Panc1 (cell line): ENCODE measurements at regions not wholly inside any gene's neighbourhood (a gene's known extent, or its start where the extent isn't known, plus 50 kb on each side); places are given as distances from the start of the nearest gene placed in this dataset.

Experiments used
- POLR2AphosphoS5 ChIP-seq: IDR thresholded peaks from 2 replicates; pipeline ENCODE4 v1.6.1; 2012; ENCODE audit warnings: mild to moderate bottlenecking, low read depth, low read length, moderate library complexity
- TCF7L2 ChIP-seq: IDR thresholded peaks from 2 replicates; pipeline ENCODE4 v1.6.1; 2011; ENCODE audit warnings: mild to moderate bottlenecking, low read depth, low read length, inconsistent platforms
- TF ChIP-seq, protein P1 (sequence below): fragments of 450-650 bp; IDR thresholded peaks from 2 replicates; pipeline ENCODE4 v1.5.1; 2017; ENCODE audit warnings: mild to moderate bottlenecking
- TF ChIP-seq, protein P2 (sequence below), 2 experiments: IDR thresholded peaks; 2 replicates each; pipeline ENCODE4 v1.6.1; 2011 to 2012; ENCODE audit warnings: low read depth in 2 of 2, control low read depth in 1 of 2, low read length in 1 of 2, mild to moderate bottlenecking in 1 of 2, moderate library complexity in 1 of 2; ENCODE audit not compliant: insufficient read depth in 1 of 2

DNA sequence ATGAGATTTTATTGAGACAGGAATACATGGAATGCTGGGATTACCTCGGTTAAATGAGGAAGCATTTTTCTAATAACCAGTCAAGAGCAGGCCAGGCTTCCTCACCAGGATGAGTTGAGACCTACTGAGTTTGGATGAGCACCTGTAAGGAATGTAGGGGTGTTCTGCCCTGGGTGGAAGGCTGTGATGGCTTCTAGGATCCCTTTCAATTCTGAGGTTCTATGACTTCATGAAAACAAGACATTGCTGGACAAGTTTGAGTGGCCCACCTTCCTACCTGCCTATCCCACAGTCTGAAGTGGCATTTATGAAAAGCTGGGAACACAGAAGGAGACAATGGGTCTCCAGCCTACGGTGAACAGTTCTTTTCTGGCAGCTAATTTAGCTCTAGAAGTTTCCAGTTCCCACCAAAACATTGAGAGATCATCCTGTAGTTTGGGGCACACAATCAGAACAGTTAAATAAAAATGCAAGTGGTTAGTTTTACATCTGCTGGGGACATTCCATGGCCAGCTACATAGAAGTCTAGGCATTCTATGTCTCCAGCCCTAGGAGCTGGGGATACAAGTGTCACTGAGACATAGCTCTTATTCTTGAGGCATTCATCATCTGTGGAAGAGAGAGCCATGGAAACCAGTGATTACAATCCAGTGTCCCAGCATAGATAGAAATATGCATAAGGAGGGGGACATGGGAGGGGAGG, 51.3 kb upstream of the TSPAN2 start:
- TF ChIP-seq, protein P1, sequence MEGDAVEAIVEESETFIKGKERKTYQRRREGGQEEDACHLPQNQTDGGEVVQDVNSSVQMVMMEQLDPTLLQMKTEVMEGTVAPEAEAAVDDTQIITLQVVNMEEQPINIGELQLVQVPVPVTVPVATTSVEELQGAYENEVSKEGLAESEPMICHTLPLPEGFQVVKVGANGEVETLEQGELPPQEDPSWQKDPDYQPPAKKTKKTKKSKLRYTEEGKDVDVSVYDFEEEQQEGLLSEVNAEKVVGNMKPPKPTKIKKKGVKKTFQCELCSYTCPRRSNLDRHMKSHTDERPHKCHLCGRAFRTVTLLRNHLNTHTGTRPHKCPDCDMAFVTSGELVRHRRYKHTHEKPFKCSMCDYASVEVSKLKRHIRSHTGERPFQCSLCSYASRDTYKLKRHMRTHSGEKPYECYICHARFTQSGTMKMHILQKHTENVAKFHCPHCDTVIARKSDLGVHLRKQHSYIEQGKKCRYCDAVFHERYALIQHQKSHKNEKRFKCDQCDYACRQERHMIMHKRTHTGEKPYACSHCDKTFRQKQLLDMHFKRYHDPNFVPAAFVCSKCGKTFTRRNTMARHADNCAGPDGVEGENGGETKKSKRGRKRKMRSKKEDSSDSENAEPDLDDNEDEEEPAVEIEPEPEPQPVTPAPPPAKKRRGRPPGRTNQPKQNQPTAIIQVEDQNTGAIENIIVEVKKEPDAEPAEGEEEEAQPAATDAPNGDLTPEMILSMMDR, result no peak
- TF ChIP-seq POLR2AphosphoS5 (no peak), TCF7L2 (no peak)
- TF ChIP-seq, protein P2, sequence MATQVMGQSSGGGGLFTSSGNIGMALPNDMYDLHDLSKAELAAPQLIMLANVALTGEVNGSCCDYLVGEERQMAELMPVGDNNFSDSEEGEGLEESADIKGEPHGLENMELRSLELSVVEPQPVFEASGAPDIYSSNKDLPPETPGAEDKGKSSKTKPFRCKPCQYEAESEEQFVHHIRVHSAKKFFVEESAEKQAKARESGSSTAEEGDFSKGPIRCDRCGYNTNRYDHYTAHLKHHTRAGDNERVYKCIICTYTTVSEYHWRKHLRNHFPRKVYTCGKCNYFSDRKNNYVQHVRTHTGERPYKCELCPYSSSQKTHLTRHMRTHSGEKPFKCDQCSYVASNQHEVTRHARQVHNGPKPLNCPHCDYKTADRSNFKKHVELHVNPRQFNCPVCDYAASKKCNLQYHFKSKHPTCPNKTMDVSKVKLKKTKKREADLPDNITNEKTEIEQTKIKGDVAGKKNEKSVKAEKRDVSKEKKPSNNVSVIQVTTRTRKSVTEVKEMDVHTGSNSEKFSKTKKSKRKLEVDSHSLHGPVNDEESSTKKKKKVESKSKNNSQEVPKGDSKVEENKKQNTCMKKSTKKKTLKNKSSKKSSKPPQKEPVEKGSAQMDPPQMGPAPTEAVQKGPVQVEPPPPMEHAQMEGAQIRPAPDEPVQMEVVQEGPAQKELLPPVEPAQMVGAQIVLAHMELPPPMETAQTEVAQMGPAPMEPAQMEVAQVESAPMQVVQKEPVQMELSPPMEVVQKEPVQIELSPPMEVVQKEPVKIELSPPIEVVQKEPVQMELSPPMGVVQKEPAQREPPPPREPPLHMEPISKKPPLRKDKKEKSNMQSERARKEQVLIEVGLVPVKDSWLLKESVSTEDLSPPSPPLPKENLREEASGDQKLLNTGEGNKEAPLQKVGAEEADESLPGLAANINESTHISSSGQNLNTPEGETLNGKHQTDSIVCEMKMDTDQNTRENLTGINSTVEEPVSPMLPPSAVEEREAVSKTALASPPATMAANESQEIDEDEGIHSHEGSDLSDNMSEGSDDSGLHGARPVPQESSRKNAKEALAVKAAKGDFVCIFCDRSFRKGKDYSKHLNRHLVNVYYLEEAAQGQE (IDR thresholded peaks at IDR 0.05; ENCODE audit: insufficient read depth in 1 of 2, low read depth in 2 of 2, low read length in 1 of 2), result no peak
